Loucy (cell line): ENCODE measurements at regions not wholly inside any gene's neighbourhood (a gene's known extent, or its start where the extent isn't known, plus 50 kb on each side); places are given as distances from the start of the nearest gene placed in this dataset.
A peak's percentile ranks its signal among the peaks of the same experiment; 100 is the strongest.

ENCODE experiments used
- CTCF ChIP-seq: fragments of 200-600 bp; sonication (generic); conservative IDR thresholded peaks from 2 replicates; pipeline ENCODE4 v1.5.1; 2014; ENCODE audit warnings: mild to moderate bottlenecking, antibody characterized with exemption, low read length
- EZH2phosphoT487 ChIP-seq: fragments of 200-600 bp; IDR thresholded peaks from 2 replicates; pipeline ENCODE4 v1.6.1; 2018; ENCODE audit warnings: antibody characterized with exemption, mild to moderate bottlenecking, moderate library complexity, borderline replicate concordance

- TF ChIP-seq CTCF = peak; percentile 92
- TF ChIP-seq EZH2phosphoT487 = no peak
These were observed 1176.7 kb upstream of the SEL1L start for GRCh38 chr14:82710267-82710841.
